Breast epithelium (tissue), 3 donors: ENCODE measurements at regions not wholly inside any gene's neighbourhood (a gene's known extent, or its start where the extent isn't known, plus 50 kb on each side); places are given as distances from the start of the nearest gene placed in this dataset.

ENCODE experiments used
- POLR2A ChIP-seq: fragments of 450-650 bp; IDR thresholded peaks from one replicate; pipeline ENCODE4 v1.6.1; 2016; ENCODE audit warnings: antibody characterized with exemption, mild to moderate bottlenecking, moderate library complexity
- TF ChIP-seq, protein P1 (sequence below), 3 donors: fragments of 450-650 bp; IDR thresholded peaks; one replicate each; pipeline ENCODE4 v1.5.1; 2016 to 2017; ENCODE audit warnings: antibody characterized with exemption in 3 of 3, mild to moderate bottlenecking in 3 of 3, moderate library complexity in 3 of 3

- TF ChIP-seq, protein P1, sequence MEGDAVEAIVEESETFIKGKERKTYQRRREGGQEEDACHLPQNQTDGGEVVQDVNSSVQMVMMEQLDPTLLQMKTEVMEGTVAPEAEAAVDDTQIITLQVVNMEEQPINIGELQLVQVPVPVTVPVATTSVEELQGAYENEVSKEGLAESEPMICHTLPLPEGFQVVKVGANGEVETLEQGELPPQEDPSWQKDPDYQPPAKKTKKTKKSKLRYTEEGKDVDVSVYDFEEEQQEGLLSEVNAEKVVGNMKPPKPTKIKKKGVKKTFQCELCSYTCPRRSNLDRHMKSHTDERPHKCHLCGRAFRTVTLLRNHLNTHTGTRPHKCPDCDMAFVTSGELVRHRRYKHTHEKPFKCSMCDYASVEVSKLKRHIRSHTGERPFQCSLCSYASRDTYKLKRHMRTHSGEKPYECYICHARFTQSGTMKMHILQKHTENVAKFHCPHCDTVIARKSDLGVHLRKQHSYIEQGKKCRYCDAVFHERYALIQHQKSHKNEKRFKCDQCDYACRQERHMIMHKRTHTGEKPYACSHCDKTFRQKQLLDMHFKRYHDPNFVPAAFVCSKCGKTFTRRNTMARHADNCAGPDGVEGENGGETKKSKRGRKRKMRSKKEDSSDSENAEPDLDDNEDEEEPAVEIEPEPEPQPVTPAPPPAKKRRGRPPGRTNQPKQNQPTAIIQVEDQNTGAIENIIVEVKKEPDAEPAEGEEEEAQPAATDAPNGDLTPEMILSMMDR (IDR thresholded peaks at IDR 0.05), result no peak
- TF ChIP-seq POLR2A, result no peak
Observed at GRCh38 chr6:129966125-129966524, 52.3 kb upstream of the L3MBTL3 start.
